Keratinocyte (primary cell): ENCODE measurements at regions not wholly inside any gene's neighbourhood (a gene's known extent, or its start where the extent isn't known, plus 50 kb on each side); places are given as distances from the start of the nearest gene placed in this dataset.

Experiments
- CTCF ChIP-seq, 3 experiments: IDR thresholded peaks in 1 of 3; conservative IDR thresholded peaks in 1 of 3; optimal IDR thresholded peaks in 1 of 3; 2 replicates in 2 of 3; 3 replicates in 1 of 3; pipeline versions ENCODE3 to v1.5.1; 2011; ENCODE audit warnings: low read length in 3 of 3, mild to moderate bottlenecking in 3 of 3, moderate library complexity in 2 of 3, control low read depth in 1 of 3, inconsistent platforms in 1 of 3; ENCODE audit not compliant: insufficient read depth in 2 of 3; ENCODE audit errors: extremely low read depth in 1 of 3
- EZH2 ChIP-seq: IDR thresholded peaks from one replicate; pipeline ENCODE4 v1.6.1; 2012; ENCODE audit warnings: inconsistent platforms, mild to moderate bottlenecking, low read length, moderate library complexity

- TF ChIP-seq CTCF (optimal IDR thresholded peaks at IDR 0.05 in 1 of 3, IDR thresholded peaks at IDR 0.05 in 1 of 3, conservative IDR thresholded peaks at IDR 0.05 in 1 of 3; ENCODE audit: extremely low read depth in 1 of 3, insufficient read depth in 2 of 3, low read length in 3 of 3) (peak; percentile 32 to 56 (median 53)), EZH2 (no peak)
These were observed 52.8 kb upstream of the XPA start for GRCh38 chr9:97749928-97750327.
